GM19467 (cell line): ENCODE measurements at regions not wholly inside any gene's neighbourhood (a gene's known extent, or its start where the extent isn't known, plus 50 kb on each side); places are given as distances from the start of the nearest gene placed in this dataset.
"Not testable (repeated sequence)": the region's sequence is repeated elsewhere in the genome, so short reads cannot be mapped to it uniquely, and the experiment has no call there.

Experiments used
- ATAC-seq: cut with Tn5 transposase; IDR thresholded peaks from one replicate; pipeline ENCODE4 v1.9.1; 2021; ENCODE audit warnings: mild to moderate bottlenecking, moderate library complexity; ENCODE audit not compliant: unreplicated experiment

DNA sequence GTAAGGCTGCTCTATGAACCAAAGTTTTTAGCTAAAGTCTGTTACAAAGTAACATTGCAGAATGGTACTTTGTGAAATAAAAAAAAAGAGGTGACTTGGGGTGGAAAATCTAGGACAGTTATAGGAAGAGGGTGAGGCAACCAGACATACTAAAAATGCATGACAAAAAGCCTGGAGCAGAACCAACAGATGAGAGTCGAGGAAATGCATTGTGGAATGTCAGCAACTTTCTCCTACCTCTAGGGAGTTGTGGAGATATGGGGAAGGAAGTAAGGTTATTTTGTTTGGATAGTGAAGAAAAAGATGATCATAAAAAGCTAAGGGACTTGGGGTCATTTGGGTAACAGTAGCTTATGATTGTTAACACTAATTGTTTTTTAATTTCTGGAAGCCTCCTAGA, 295.6 kb downstream of the S1PR1 start:
- no peak for ATAC-seq

DNA sequence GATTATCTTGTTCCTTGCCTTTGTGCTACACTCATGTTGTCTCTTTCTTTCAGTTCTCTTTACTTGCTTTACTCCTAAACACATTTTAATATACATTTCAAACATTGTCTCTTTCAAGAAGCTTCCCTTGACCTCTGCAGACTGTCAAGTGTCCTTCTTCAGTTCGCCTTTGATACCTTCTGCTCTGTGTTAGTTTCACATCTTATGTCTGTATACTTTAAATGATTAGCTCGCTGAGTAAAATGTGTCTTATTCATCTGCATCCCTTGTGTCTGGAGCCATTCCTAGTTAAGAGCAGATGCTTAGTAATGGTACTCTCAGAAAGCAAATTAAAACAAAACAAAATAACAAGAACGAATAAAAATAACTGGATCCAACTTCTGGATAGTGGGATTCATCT, 303.3 kb downstream of the S1PR1 start:
- no peak for ATAC-seq

GRCh38 chr1:101546885-101547284, 310.1 kb downstream of the S1PR1 start:
- no peak for ATAC-seq

- ATAC-seq = no peak
Measured at GRCh38 chr1:101547357-101547756, 310.5 kb downstream of the S1PR1 start.

DNA sequence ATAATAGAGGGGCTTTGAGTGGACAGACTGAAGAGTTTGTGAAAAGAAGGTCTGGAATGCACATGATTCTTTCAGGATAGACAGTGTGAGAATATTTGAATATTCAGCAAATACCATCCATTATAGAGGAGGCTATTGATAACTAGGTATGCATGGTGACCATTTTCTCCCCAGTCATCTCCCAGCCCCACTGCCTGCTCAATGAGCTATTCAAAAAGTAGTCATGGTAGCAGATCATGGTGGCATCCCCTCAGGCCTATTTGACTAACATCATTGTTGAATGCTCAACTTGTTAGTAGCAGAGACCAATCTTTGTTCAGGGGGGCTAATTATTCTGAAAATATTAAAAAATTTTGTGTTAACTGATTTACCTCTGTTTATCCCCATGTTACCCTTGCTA, 311.6 kb downstream of the S1PR1 start:
- ATAC-seq = no peak

GRCh38 chr1:101550581-101550980, 313.8 kb downstream of the S1PR1 start:
- ATAC-seq = no peak

GRCh38 chr1:101566883-101567538, 330.2 kb downstream of the S1PR1 start:
- no peak for ATAC-seq

DNA sequence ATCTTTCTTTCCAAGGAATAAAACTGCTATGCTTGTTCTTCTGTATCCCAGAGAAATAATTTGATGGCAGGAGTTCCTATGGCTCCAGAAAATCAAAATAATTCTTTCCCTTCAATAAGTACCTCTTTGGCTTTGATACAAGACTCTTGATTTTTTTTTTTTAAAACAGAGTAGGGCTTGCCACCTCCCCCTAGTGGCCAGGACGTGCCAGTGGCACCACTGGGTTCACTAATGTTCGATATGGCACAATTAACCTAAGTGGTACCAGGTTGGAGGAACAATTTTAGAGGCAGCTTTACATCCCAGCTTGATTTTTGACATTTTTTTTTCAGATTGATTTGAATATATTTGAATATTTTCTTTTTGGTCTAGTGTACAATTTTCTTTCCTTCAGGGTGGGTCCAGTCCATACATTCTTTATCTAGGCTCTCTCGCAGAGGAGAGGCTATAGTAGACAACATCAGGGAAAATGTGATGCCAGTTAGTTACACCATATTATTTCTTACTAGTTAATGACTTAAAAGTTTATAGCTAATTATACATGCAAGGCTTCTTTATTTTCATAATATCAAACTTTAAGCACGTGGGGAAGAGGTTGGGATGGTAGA, 330.9 kb downstream of the S1PR1 start:
- peak; percentile 98 for ATAC-seq

- ATAC-seq = no peak
Measured at GRCh38 chr1:101587741-101588140, 350.9 kb downstream of the S1PR1 start.

DNA sequence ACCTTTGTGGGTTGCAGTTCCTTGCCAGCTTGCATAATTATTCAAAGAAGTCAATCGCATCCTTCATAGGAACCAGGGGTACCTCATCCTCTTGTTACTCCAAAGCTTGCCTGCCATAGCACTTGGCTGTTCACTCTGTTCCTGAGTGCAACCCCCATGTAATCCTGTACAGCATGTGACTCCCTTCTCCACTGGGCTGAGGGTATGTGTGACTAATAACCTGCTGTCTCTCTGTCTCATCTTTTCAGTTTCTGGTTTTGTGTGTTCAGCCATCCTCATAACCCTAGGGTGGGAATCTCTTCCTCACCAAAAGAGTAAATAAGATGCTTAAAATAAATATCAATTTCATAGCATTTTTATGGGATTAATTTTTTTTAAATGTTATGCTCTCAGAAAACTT, 351.9 kb downstream of the S1PR1 start:
- no peak for ATAC-seq

DNA sequence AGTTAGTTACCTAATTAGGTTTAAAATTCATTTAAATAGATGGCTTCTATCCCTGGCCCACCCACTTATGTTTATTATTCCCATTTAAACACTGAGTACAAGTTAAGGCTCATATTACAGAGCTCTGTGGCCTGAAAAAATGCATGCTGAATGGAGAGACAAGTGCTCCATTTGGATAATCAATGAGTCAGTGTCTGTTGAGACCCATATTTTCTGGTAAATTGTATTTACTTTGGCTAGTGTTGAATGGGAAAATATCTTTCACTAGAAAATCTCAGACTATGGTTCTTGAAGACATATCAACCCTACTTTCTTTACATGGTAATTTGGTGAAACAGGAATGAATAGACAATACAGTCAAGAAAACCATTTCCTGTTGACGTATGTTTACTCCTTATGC, 356.0 kb downstream of the S1PR1 start:
- ATAC-seq = no peak

GRCh38 chr1:101595881-101596374, 359.1 kb downstream of the S1PR1 start:
- ATAC-seq = no peak

GRCh38 chr1:101600615-101601014, 363.8 kb downstream of the S1PR1 start:
- not testable (repeated sequence) for ATAC-seq

GRCh38 chr1:101603726-101604125, 366.9 kb downstream of the S1PR1 start:
- ATAC-seq = no peak

- no peak for ATAC-seq
Measured at GRCh38 chr1:101605878-101606277, 369.1 kb downstream of the S1PR1 start.

GRCh38 chr1:101613546-101613945, 376.7 kb downstream of the S1PR1 start:
- no peak for ATAC-seq

DNA sequence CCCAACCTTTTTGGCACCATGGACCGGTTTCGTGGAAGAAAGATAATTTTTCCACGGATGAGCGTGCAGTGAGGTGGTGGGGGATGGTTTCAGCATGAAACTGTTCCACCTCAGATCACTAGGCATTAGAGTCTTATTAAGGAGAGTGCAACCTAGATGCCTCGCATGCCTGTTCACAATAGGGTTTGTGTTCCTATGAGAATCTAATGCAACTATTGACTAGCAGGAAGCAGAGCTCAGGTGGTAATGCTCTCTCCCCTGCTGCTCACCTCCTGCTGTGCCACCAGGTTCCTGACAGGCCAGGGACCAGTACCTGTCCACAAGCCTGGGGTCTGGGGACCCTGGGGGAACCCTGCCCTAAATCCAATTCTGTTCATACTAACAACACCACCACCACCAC, 377.8 kb downstream of the OLFM3 start:
- no peak for ATAC-seq

DNA sequence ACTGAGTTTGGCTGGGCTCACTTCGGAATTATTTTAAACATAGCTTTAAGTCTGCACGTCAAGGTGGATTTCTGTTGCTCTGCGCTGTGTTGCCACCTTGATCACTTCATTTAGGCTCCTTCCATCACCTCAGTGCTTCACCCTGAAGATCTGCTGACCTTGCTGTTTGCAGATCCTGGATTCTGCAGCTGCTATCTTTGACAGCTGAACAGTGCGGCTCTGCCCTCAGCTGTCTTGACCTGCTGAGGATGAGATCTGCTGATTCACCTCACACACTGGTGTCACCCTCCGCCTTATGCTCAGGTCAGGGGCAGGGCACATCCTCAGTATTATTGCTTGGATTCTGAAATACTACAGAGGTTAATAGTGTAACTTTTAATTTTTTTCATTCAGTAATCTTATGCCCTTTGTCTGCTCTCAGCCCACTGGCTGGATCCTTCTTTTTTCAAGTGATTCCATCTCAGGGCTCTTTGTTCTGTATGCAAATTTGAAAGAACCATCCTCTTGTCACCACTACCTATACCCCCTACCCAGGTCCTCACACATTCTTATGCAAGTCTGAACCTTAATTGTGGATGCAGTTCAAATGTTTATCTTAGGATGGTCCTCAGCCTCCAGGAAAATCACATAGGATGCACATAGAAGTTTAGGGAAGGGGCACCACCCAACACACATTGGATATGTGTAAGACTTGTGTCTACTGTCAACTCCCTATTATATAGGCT, 364.0 kb downstream of the OLFM3 start:
- ATAC-seq = no peak

DNA sequence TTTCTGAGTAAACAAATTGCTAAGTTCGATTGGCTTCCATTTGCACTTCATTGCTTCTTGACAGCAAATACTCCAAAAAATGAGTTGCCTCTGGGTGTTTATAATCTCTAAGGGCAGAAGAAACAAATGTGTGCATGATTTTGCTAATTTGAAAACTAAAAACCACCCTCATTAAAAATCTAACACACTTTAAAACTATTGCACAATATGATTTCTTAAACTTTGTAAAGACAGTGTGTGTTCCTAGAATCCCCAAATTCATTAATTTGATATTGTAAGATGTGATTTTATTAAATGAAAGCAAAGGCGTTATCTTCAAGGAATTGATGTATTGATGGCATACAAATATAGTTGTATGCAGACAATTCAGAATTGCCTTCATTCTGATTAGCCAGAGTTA, 350.9 kb downstream of the OLFM3 start:
- no peak for ATAC-seq

- ATAC-seq = no peak
Measured at GRCh38 chr1:101652484-101652883, 344.2 kb downstream of the OLFM3 start.

GRCh38 chr1:101653482-101653946, 343.2 kb downstream of the OLFM3 start:
- ATAC-seq = no peak

DNA sequence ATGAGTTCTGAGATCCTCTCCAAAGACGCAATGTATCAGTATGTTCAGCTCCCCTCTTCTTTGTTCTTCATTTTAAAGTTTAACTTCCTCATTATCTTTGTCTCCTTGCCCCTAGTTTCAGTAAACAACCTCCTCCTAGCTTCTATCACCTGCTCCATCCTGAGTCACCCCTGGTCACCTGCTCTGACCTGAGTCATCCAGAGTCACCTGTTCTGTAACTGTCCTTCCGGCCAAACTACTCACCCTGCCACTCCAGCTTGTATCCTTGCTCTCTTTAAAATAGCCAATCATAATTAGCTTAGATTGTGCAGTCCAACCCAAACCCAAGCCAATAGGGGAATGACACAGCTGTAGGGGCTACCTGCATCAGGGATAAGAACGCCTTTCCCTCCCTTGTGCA, 332.0 kb downstream of the OLFM3 start:
- no peak for ATAC-seq
